OCI-LY1 (cell line): ENCODE measurements at regions not wholly inside any gene's neighbourhood (a gene's known extent, or its start where the extent isn't known, plus 50 kb on each side); places are given as distances from the start of the nearest gene placed in this dataset.

Source experiments
- H2AFZ ChIP-seq: fragments of 200-600 bp; sonication (generic), shearing (Covaris generic); 2 replicates; pipeline ENCODE4 v1.6.0; 2014; ENCODE audit warnings: antibody characterized with exemption, mild to moderate bottlenecking, low read length
- H3F3A ChIP-seq: fragments of 200-600 bp; sonication (generic), shearing (Covaris generic); 2 replicates; pipeline ENCODE4 v1.6.0; 2014; ENCODE audit warnings: mild to moderate bottlenecking, antibody characterized with exemption, low read length, moderate library complexity; ENCODE audit not compliant: insufficient read depth
- H3K27ac ChIP-seq: fragments of 200-600 bp; sonication (generic); 2 replicates; pipeline ENCODE4 v1.5.1; 2014; ENCODE audit warnings: low read length, mixed run types, mild to moderate bottlenecking, low read depth; ENCODE audit not compliant: poor library complexity, severe bottlenecking
- H3K27me3 ChIP-seq: fragments of 200-600 bp; sonication (generic); 2 replicates; pipeline ENCODE4 v1.6.0; 2014; ENCODE audit warnings: antibody characterized with exemption, mild to moderate bottlenecking, low read length, moderate library complexity; ENCODE audit not compliant: insufficient read depth
- H3K36me3 ChIP-seq: fragments of 200-600 bp; sonication (generic); 2 replicates; pipeline ENCODE4 v1.6.1; 2014; ENCODE audit warnings: mild to moderate bottlenecking, antibody characterized with exemption, low read length, moderate library complexity, mixed read lengths; ENCODE audit not compliant: insufficient read depth
- H3K4me1 ChIP-seq: fragments of 200-600 bp; sonication (generic); 2 replicates; pipeline ENCODE4 v1.5.1; 2014; ENCODE audit warnings: mild to moderate bottlenecking, low read length, moderate library complexity; ENCODE audit not compliant: insufficient read depth, severe bottlenecking
- H3K4me2 ChIP-seq: fragments of 200-600 bp; sonication (generic), shearing (Covaris generic); 2 replicates; pipeline ENCODE4 v1.6.1; 2014; ENCODE audit warnings: low read length
- H3K4me3 ChIP-seq: fragments of 200-600 bp; sonication (generic); 2 replicates; pipeline ENCODE4 v1.5.1; 2014; ENCODE audit warnings: low read length, low read depth, mild to moderate bottlenecking, mixed read lengths; ENCODE audit not compliant: poor library complexity, severe bottlenecking
- H3K79me2 ChIP-seq: fragments of 200-600 bp; shearing (Covaris generic); 2 replicates; pipeline ENCODE4 v1.6.1; 2016; ENCODE audit warnings: mixed run types, low read length, mixed read lengths; ENCODE audit not compliant: insufficient read depth
- H3K9ac ChIP-seq: fragments of 200-600 bp; sonication (generic), shearing (Covaris generic); 2 replicates; pipeline ENCODE4 v1.6.1; 2014; ENCODE audit warnings: mild to moderate bottlenecking, low read length, mixed read lengths
- H3K9me2 ChIP-seq: fragments of 200-600 bp; sonication (generic), shearing (Covaris generic); 2 replicates; pipeline ENCODE4 v1.6.1; 2014; ENCODE audit warnings: low read depth, mild to moderate bottlenecking, low read length, mixed read lengths
- H3K9me3 ChIP-seq: fragments of 200-600 bp; shearing (Covaris generic); 2 replicates; pipeline ENCODE4 v1.6.1; 2014; ENCODE audit warnings: low read length, mixed read lengths
- H4K20me1 ChIP-seq: fragments of 200-600 bp; sonication (generic), shearing (Covaris generic); 2 replicates; pipeline ENCODE4 v1.6.0; 2016; ENCODE audit warnings: mild to moderate bottlenecking, low read length; ENCODE audit not compliant: insufficient read depth
- CTCF ChIP-seq: fragments of 200-600 bp; sonication (generic), shearing (Covaris generic); IDR thresholded peaks from 2 replicates; pipeline ENCODE4 v1.5.1; 2017; ENCODE audit warnings: mild to moderate bottlenecking, antibody characterized with exemption, low read length, moderate library complexity, mixed read lengths
- EZH2 ChIP-seq: fragments of 200-600 bp; sonication (generic), shearing (Covaris generic); IDR thresholded peaks from 2 replicates; pipeline ENCODE4 v1.8.0; 2017; ENCODE audit warnings: borderline replicate concordance, mixed run types, mild to moderate bottlenecking, antibody characterized with exemption, low read length, moderate library complexity, mixed read lengths

GRCh38 chr20:17109307-17109706, 117.5 kb upstream of the PCSK2 start:
- no peaks in the 10 kb centered on the region for H3K27me3 ChIP-seq
- TF ChIP-seq EZH2 (no peak), CTCF (no peak)
- H3F3A ChIP-seq, result no peaks in the 10 kb centered on the region
- H3K4me2 ChIP-seq, result no peak overlapping the region
- no peaks in the 10 kb centered on the region for H3K36me3 ChIP-seq
- no peaks in the 10 kb centered on the region for H4K20me1 ChIP-seq
- H3K4me1 ChIP-seq, result no peaks in the 10 kb centered on the region
- H3K9me2 ChIP-seq, result no peaks in the 10 kb centered on the region
- no peak overlapping the region for H2AFZ ChIP-seq
- no peak overlapping the region for H3K27ac ChIP-seq
- no peaks in the 10 kb centered on the region for H3K79me2 ChIP-seq
- no peaks in the 10 kb centered on the region for H3K9me3 ChIP-seq
- H3K9ac ChIP-seq, result no peak overlapping the region
- H3K4me3 ChIP-seq, result no peak overlapping the region

GRCh38 chr20:17128206-17128605, 98.6 kb upstream of the PCSK2 start:
- Histone ChIP-seq H3K9me2 (no peaks in the 10 kb centered on the region), H3K79me2 (no peaks in the 10 kb centered on the region), H3F3A (no peaks in the 10 kb centered on the region), H3K27me3 (no peaks in the 10 kb centered on the region), H3K4me2 (no peak overlapping the region), H3K36me3 (no peaks in the 10 kb centered on the region), H4K20me1 (no peaks in the 10 kb centered on the region), H3K9ac (no peak overlapping the region), H3K4me1 (no peaks in the 10 kb centered on the region), H3K9me3 (no peaks in the 10 kb centered on the region), H2AFZ (no peak overlapping the region), H3K4me3 (no peak overlapping the region), H3K27ac (no peak overlapping the region)
- TF ChIP-seq EZH2 (no peak), CTCF (no peak)

- no peaks in the 10 kb centered on the region for H3K9me3 ChIP-seq
- no peak overlapping the region for H3K9ac ChIP-seq
- H3K27ac ChIP-seq, result no peak overlapping the region
- no peaks in the 10 kb centered on the region for H3K79me2 ChIP-seq
- no peaks in the 10 kb centered on the region for H3F3A ChIP-seq
- H3K9me2 ChIP-seq, result no peaks in the 10 kb centered on the region
- no peak overlapping the region for H3K4me2 ChIP-seq
- no peaks in the 10 kb centered on the region for H3K27me3 ChIP-seq
- no peaks in the 10 kb centered on the region for H4K20me1 ChIP-seq
- H3K4me3 ChIP-seq, result no peak overlapping the region
- H2AFZ ChIP-seq, result no peak overlapping the region
- TF ChIP-seq CTCF (no peak), EZH2 (no peak)
- no peaks in the 10 kb centered on the region for H3K36me3 ChIP-seq
- no peaks in the 10 kb centered on the region for H3K4me1 ChIP-seq
Observed at GRCh38 chr20:17129089-17129488, 97.8 kb upstream of the PCSK2 start.
